Medulla oblongata (tissue), 1 donor: ENCODE measurements at regions not wholly inside any gene's neighbourhood (a gene's known extent, or its start where the extent isn't known, plus 50 kb on each side); places are given as distances from the start of the nearest gene placed in this dataset.
"Not testable (repeated sequence)": the region's sequence is repeated elsewhere in the genome, so short reads cannot be mapped to it uniquely, and the experiment has no call there.

ENCODE experiments used
- DNase-seq: peaks from one replicate; pipeline ENCODE4 v3.0.0-alpha.2; 2015; ENCODE audit errors: extremely low spot score

- DNase-seq: no peak
These were observed 420.4 kb downstream of the PCNX1 start for GRCh38 chr14:71327691-71328090.

DNA sequence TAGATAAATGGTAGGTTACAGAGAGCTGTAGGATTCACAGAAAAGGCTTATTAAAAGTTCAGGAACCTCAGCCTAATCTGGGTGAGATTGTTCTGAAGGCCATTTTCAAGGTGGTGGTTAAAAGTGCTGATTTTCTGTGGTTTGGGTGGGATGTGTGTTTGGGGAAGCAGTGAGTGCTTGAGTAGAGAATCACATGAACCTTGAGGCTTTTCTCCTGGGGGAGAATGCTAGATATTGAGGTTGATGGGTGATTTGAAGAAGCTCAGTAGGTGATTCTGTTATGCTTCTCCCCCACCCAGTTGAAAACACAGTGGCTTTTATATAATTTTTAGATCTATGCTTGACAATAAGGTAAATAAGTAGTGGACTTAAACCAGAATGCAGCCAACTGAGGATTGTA is 420.9 kb downstream of the PCNX1 start:
- no peak for DNase-seq

GRCh38 chr14:71328954-71329353 is 421.7 kb downstream of the PCNX1 start:
- DNase-seq: no peak

GRCh38 chr14:71331403-71331802 is 424.1 kb downstream of the PCNX1 start:
- no peak for DNase-seq

DNA sequence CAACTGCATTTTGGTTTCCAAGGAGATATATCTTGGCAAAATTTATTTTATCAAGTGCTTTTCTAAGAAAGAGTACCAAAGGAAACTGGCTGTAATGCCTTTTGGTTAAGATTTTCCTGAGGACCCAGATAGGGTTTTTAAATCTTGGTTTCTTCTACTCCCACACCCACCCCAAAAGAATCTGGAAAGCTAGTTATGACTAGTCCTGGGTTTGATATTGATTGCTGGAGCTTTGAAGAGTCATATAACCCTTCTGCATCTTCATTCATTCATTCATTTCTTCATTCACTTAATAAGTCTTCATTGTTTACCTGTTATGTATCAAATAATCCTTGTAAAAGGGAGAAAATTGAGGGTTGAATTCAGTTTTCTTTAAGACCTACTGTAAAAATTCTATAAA is 425.2 kb downstream of the PCNX1 start:
- no peak for DNase-seq

DNA sequence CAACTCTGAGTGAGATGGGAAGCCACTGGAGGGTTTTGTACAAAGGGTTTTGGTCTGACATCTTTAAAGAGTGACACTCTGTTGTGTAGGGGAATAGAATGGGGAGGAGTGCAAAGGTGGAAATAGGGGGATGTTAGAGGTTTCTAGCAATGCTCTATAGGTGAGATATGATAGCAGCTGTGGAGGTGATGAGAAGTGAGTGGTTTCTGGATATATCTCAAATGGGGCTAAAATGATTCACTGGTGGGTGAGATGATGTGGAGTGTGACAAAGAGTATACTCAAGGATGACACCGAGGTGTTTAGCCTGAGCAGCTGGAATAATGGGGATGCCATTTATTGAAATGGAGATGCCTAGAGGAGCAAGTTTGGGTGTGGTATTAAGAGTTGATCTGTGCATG is 426.4 kb downstream of the PCNX1 start:
- no peak for DNase-seq

GRCh38 chr14:71336489-71337192 is 429.4 kb downstream of the PCNX1 start:
- no peak for DNase-seq

DNA sequence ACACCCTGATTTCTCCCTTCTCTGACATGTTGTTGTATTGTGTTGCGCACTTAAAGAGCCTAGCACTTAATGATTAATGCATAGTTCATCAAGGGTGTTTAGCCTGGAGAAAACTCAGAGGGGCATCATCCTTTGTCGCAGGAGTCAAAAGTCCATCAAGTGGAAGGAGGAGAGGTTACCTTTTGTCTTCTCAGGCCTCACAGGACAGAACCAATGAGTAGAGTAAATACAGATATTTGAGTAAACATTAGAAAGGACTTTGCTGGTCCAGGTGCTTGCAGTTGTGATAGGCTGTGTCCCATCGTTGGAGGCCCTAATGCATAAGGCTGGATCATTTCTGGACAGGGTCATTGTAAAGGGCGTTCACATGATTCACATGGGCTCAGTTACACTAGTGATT is 430.9 kb downstream of the PCNX1 start:
- no peak for DNase-seq

DNA sequence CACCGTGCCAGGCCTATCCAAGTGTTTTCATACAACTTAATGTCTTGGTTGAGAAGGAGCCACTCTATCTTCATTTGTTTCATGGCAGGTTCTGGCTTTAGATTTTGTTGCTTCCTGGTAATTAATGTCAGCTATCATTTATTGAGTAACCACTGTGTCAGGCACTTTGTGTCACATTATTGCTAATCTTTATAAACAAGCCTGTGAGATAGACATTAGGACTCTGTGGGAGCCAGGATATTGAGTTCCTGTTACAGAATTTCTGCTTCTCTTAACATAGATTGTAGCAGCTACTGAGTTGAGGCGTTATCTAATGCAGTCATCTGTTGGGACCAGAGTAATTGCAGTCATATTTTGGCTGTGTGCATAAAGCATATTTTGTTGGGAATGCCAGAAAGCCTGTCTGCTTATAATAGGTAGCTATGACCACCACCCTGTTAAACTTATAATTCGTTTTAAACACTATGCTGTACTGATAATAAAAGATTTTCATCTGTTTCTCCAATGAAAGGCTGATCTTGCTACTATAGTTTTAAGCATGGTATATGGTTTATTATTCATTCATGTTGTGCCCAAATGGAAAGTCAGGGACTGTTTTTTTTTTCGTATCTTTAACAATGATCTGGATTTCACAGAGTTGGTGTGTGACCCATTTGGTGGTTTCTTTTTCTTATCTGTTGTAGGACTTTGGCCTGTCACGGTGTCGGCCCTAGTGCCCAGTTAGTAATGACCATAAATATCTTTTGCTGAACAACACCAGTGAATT is 432.6 kb downstream of the PCNX1 start:
- DNase-seq: no peak

DNA sequence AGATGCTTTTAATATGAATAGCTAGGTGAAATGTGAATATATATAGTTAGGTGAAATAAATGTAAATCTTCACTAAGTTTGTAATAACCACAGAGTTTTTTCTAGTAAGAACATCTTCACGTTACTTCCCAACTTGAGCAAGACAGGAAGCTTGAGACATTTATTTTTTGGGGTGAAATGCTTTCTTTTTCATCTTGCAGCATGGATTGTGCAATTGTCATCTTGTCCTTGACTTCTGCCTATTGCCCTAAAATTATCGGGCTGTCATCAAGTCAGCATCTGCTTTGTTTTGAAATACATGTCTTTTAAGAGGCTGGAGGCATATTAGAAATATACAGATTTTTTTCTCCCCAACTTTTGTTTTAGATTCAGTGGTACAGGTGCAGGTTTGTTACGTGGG is 433.9 kb downstream of the PCNX1 start:
- DNase-seq: no peak

GRCh38 chr14:71343724-71344123 is 436.5 kb downstream of the PCNX1 start:
- no peak for DNase-seq

GRCh38 chr14:71344506-71344905 is 437.2 kb downstream of the PCNX1 start:
- DNase-seq: no peak

GRCh38 chr14:71346685-71347084 is 439.4 kb downstream of the PCNX1 start:
- DNase-seq: no peak

- DNase-seq: no peak
These were observed 441.1 kb downstream of the PCNX1 start for GRCh38 chr14:71348394-71348793.

GRCh38 chr14:71348817-71349216 is 441.6 kb downstream of the PCNX1 start:
- no peak for DNase-seq

- no peak for DNase-seq
These were observed 446.9 kb downstream of the PCNX1 start for GRCh38 chr14:71354142-71354541.

DNA sequence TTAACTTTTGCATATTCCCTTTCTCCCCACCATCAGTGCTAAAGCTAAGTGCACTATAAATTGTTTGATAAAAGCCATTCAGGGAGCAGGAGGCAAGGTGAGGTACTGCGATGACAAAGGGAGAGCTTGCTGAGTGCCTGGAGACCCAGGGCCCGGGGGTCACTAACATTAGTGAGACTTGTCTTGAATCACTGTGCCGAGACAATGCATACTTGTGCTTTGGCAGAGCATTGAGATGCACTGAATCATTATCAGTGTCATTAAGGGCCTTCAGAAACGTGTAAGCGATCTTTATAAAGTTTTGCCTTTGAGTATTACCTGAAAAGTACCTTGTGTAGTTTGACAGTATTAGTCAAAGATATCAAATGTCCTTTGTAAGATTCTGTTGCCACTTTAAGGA is 447.5 kb downstream of the PCNX1 start:
- DNase-seq: no peak

- peak; percentile 22 for DNase-seq
These were observed 448.3 kb downstream of the PCNX1 start for GRCh38 chr14:71355324-71356201.

GRCh38 chr14:71358209-71358931 is 451.1 kb downstream of the PCNX1 start:
- no peak for DNase-seq

DNA sequence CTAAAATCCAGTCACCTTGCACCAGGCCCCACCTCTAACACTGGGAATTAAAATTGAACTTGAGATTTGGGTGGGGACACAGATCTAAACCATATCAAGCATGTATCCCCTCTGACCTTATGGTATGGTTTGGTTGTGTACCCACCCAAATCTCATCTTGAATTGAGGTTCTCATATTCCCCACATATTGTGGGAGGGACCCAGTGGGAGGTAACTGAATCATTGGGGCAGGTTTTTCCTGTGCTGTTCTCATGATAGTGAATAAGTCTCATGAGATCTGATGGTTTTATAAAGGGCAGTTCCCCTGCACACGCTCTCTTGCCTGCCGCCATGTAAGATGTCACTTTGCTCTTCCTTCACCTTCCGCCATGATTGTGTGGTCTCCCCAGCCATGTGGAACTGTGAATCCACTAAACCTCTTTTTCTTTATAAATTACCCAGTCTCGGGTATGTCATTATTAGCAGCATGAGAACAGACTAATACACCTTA is 451.7 kb downstream of the PCNX1 start:
- not testable (repeated sequence) for DNase-seq

- no peak for DNase-seq
These were observed 452.6 kb downstream of the PCNX1 start for GRCh38 chr14:71359823-71360222.

DNA sequence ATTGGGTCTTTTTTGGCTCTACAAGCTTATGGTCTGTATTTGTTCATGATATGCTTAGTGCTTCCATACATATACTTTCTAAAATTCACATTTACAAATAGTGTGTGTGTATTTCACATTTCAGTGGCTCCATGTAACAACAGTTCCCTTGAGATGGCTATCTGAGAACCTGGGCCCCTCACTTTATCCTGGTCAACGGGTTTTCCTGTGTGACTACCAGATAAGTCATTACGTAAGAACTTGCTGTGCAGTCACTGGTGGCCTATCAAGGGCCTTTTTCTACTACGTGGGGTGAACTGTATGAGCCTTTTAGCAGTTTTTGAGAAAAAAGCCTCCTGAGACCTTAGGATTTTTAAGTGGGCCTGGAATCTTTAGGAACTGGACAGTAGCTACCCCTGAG is 454.1 kb downstream of the PCNX1 start:
- no peak for DNase-seq
